HG03135 (cell line): ENCODE measurements at regions not wholly inside any gene's neighbourhood (a gene's known extent, or its start where the extent isn't known, plus 50 kb on each side); places are given as distances from the start of the nearest gene placed in this dataset.
A peak's percentile ranks its signal among the peaks of the same experiment; 100 is the strongest.
"Not testable (repeated sequence)": the region's sequence is repeated elsewhere in the genome, so short reads cannot be mapped to it uniquely, and the experiment has no call there.

Source experiments
- ATAC-seq: cut with Tn5 transposase; IDR thresholded peaks from one replicate; pipeline ENCODE4 v1.9.1; 2021; ENCODE audit warnings: mild to moderate bottlenecking, moderate library complexity; ENCODE audit not compliant: unreplicated experiment

- no peak for ATAC-seq
Observed at GRCh38 chr3:137111497-137111896, 153.7 kb downstream of the IL20RB start.

GRCh38 chr3:137116619-137117018 is 158.8 kb downstream of the IL20RB start:
- no peak for ATAC-seq

GRCh38 chr3:137121704-137122314 is 164.0 kb downstream of the IL20RB start:
- ATAC-seq, result peak; percentile 65

GRCh38 chr3:137131081-137131480 is 173.3 kb downstream of the IL20RB start:
- ATAC-seq, result no peak

GRCh38 chr3:137134431-137134830 is 176.6 kb downstream of the IL20RB start:
- no peak for ATAC-seq

GRCh38 chr3:137148406-137148805 is 190.6 kb downstream of the IL20RB start:
- ATAC-seq, result no peak

- ATAC-seq, result no peak
Observed at GRCh38 chr3:137148917-137149316, 191.1 kb downstream of the IL20RB start.

GRCh38 chr3:137150825-137151224 is 193.0 kb downstream of the IL20RB start:
- no peak for ATAC-seq

GRCh38 chr3:137153046-137153445 is 195.3 kb downstream of the IL20RB start:
- not testable (repeated sequence) for ATAC-seq

GRCh38 chr3:137163241-137163871 is 205.6 kb downstream of the IL20RB start:
- no peak for ATAC-seq

- no peak for ATAC-seq
Observed at GRCh38 chr3:137163958-137164357, 206.2 kb downstream of the IL20RB start.

- no peak for ATAC-seq
Observed at GRCh38 chr3:137165117-137165806, 207.5 kb downstream of the IL20RB start.

- no peak for ATAC-seq
Observed at GRCh38 chr3:137171834-137172603, 214.2 kb downstream of the IL20RB start.

GRCh38 chr3:137172728-137173127 is 214.9 kb downstream of the IL20RB start:
- no peak for ATAC-seq

GRCh38 chr3:137174514-137174913 is 216.7 kb downstream of the IL20RB start:
- ATAC-seq, result no peak

- ATAC-seq, result no peak
Observed at GRCh38 chr3:137180220-137180619, 222.4 kb downstream of the IL20RB start.

GRCh38 chr3:137191133-137191923 is 233.5 kb downstream of the IL20RB start:
- ATAC-seq, result no peak

- no peak for ATAC-seq
Observed at GRCh38 chr3:137191951-137192350, 234.2 kb downstream of the IL20RB start.

- ATAC-seq, result no peak
Observed at GRCh38 chr3:137194301-137194700, 236.5 kb downstream of the IL20RB start.

GRCh38 chr3:137198374-137198773 is 240.6 kb downstream of the IL20RB start:
- not testable (repeated sequence) for ATAC-seq

GRCh38 chr3:137199678-137200077 is 241.9 kb downstream of the IL20RB start:
- peak; percentile 57 for ATAC-seq
